Heart left ventricle (tissue), 16 donors: ENCODE measurements at regions not wholly inside any gene's neighbourhood (a gene's known extent, or its start where the extent isn't known, plus 50 kb on each side); places are given as distances from the start of the nearest gene placed in this dataset.

Experiments used
- ATAC-seq, 4 donors: fragments of 200-7000 bp; cut with Tn5 transposase; one replicate each; pipeline ENCODE4 v1.9.1; 2020 to 2022; ENCODE audit warnings: moderate library complexity in 4 of 4, mild to moderate bottlenecking in 3 of 4, moderate number of reproducible peaks in 1 of 4
- DNase-seq, 5 donors: peaks; one replicate each; pipeline ENCODE4 v3.0.0-alpha.2; 2020
- H3K27ac ChIP-seq, 12 donors: fragments of 200-600 bp; sonication (generic) in 4 of 12; one replicate each; pipeline versions ENCODE4 v1.5.0 to v1.8.0; 2016 to 2022; ENCODE audit warnings: mild to moderate bottlenecking in 2 of 12
- H3K27me3 ChIP-seq, 9 donors: fragments of 200-600 bp; sonication (generic) in 2 of 9; one replicate each; pipeline versions ENCODE4 v1.5.1 to v1.8.0; 2016 to 2022; ENCODE audit warnings: mild to moderate bottlenecking in 3 of 9
- H3K36me3 ChIP-seq, 9 donors: fragments of 200-600 bp; sonication (generic) in 2 of 9; one replicate each; pipeline versions ENCODE4 v1.5.0 to v1.8.0; 2018 to 2022; ENCODE audit warnings: mild to moderate bottlenecking in 2 of 9
- H3K4me1 ChIP-seq, 12 donors: fragments of 200-600 bp; sonication (generic) in 4 of 12; one replicate each; pipeline versions ENCODE4 v1.5.0 to v1.8.0; 2016 to 2022; ENCODE audit warnings: mild to moderate bottlenecking in 3 of 12
- H3K4me3 ChIP-seq, 12 donors: fragments of 200-600 bp; sonication (generic) in 4 of 12; one replicate each; pipeline versions ENCODE4 v1.5.0 to v1.8.0; 2017 to 2022; ENCODE audit warnings: mild to moderate bottlenecking in 9 of 12, moderate library complexity in 4 of 12
- H3K9me3 ChIP-seq, 12 donors: fragments of 200-600 bp; sonication (generic) in 4 of 12; one replicate each; pipeline versions ENCODE4 v1.5.0 to v1.8.0; 2016 to 2022; ENCODE audit warnings: mild to moderate bottlenecking in 1 of 12
- CTCF ChIP-seq, 12 donors: fragments of 200-600 bp; sonication (generic) in 4 of 12; IDR thresholded peaks; one replicate each; pipeline versions ENCODE4 v1.5.0 to v1.8.0; 2018 to 2022; ENCODE audit warnings: antibody characterized with exemption in 12 of 12, mild to moderate bottlenecking in 5 of 12
- POLR2A ChIP-seq, 2 donors: fragments of 450-650 bp; IDR thresholded peaks; one replicate each; pipeline ENCODE4 v1.6.1; 2017; ENCODE audit warnings: antibody characterized with exemption in 2 of 2, mild to moderate bottlenecking in 2 of 2, moderate library complexity in 2 of 2
- WGBS, 4 donors: extraction: QIAGEN DNeasy Blood & Tissue Kit in 2 of 4; methylation state at CpG; one replicate each; pipeline versions ENCODE4 v1.1.5 to v1.1.7; 2013 to 2018; 5-methylcytosine and 5-hydroxymethylcytosine counted together
- intact Hi-C, 10 donors: fragments of 100-400 bp; cut with DNase I; formaldehyde crosslinking; loops; one replicate each; pipeline versions ENCODE4 v1.11.1 to v1.14.2; 2022
- donor health status: ischemic (EF 13 %, LVEDD 7.1; RV severe dilation, severe dysfunction).
- donor health status: healthy with polysubstance abuse.
- donor health status: DM: no; HTN: yes; CAD: no.
- donor health status: DM: no; HTN: no; CAD: no.
- donor health status: ischemic (EF 25% LVEDD 6.9; RV normal size, moderate dysfunction).
- donor health status: ischemic (EF 25% LVEDD 5.7; RV mildly dilated, moderate dysfunction).
- donor health status: healthy.
- donor health status: DM: yes; HTN: yes; CAD: no.
- donor health status: ischemic (EF 35%, LVEDD 5.7; RV mildly dilated, moderate dysfunction).
- donor health status: nonischemic (EF 11% LVEDD 7.7; RV severe dilation, severe dysfunction).
- donor health status: DM: yes; HTN: yes; CAD: no.
- donor health status: PGD.
- donor health status: ischemic (EF 29% LVEDD 5.4; RV normal size, mild dysfunction).
- donor health status: nonischemic (EF 23%, LVEDD 6.1; RV moderate dilation, normal function).

- Histone ChIP-seq H3K36me3 (no peaks in the 10 kb centered on the region), H3K27me3 (no peaks in the 10 kb centered on the region), H3K4me3 (no peak overlapping the region), H3K27ac (no peak overlapping the region), H3K9me3 (peaks cover 0 to 26% (median 0%) of the 10 kb centered on the region in 12 donors), H3K4me1 (no peaks in the 10 kb centered on the region)
- TF ChIP-seq CTCF (IDR thresholded peaks at IDR 0.05) (no peak), POLR2A (IDR thresholded peaks at IDR 0.05) (no peak)
- intact Hi-C loops: no loop called here
- ATAC-seq: no peak
- 75 to 85% (median 81%) methylated on average over 3 of the region's 3 CpGs for WGBS, 4 donors
- no peak for DNase-seq
Observed at GRCh38 chr13:63691474-63691873, 2275.8 kb upstream of the PCDH20 start.

- H3K9me3 ChIP-seq: peaks cover 0 to 26% (median 0%) of the 10 kb centered on the region in 12 donors
- WGBS, 4 donors: 74 to 80% (median 77%) methylated on average over 5 of the region's 5 CpGs
- TF ChIP-seq POLR2A (IDR thresholded peaks at IDR 0.05) (no peak), CTCF (IDR thresholded peaks at IDR 0.05) (no peak)
- H3K27ac ChIP-seq: no peak overlapping the region
- H3K4me3 ChIP-seq: no peak overlapping the region
- no peaks in the 10 kb centered on the region for H3K27me3 ChIP-seq
- ATAC-seq (no peak), DNase-seq (no peak)
- no peaks in the 10 kb centered on the region for H3K4me1 ChIP-seq
- no peaks in the 10 kb centered on the region for H3K36me3 ChIP-seq
- intact Hi-C loops: no loop called here
Observed at GRCh38 chr13:63690672-63691071, 2275.0 kb upstream of the PCDH20 start.

- Histone ChIP-seq H3K4me3 (no peak overlapping the region), H3K27ac (no peak overlapping the region), H3K27me3 (no peaks in the 10 kb centered on the region), H3K9me3 (peaks cover 0 to 24% (median 0%) of the 10 kb centered on the region in 12 donors), H3K4me1 (no peaks in the 10 kb centered on the region), H3K36me3 (no peaks in the 10 kb centered on the region)
- ATAC-seq: no peak
- no peak for DNase-seq
- TF ChIP-seq CTCF (IDR thresholded peaks at IDR 0.05): no peak
- no peak for TF ChIP-seq POLR2A (IDR thresholded peaks at IDR 0.05)
- intact Hi-C loops: no loop called here
Observed at GRCh38 chr13:63684822-63685221, 2269.2 kb upstream of the PCDH20 start.

GRCh38 chr13:63680704-63681103 is 2265.1 kb upstream of the PCDH20 start:
- no peak overlapping the region for H3K4me3 ChIP-seq
- no peaks in the 10 kb centered on the region for H3K4me1 ChIP-seq
- DNase-seq: no peak
- no peaks in the 10 kb centered on the region for H3K36me3 ChIP-seq
- peaks cover 0 to 21% (median 0%) of the 10 kb centered on the region in 12 donors for H3K9me3 ChIP-seq
- 13 to 31% (median 22%) methylated on average over 1 of the region's 1 CpG for WGBS, 4 donors
- intact Hi-C loops: no loop called here
- TF ChIP-seq CTCF (IDR thresholded peaks at IDR 0.05): no peak
- no peak for TF ChIP-seq POLR2A (IDR thresholded peaks at IDR 0.05)
- no peak overlapping the region for H3K27ac ChIP-seq
- ATAC-seq: no peak
- no peaks in the 10 kb centered on the region for H3K27me3 ChIP-seq
